HEK293 (cell line): ENCODE measurements at regions not wholly inside any gene's neighbourhood (a gene's known extent, or its start where the extent isn't known, plus 50 kb on each side); places are given as distances from the start of the nearest gene placed in this dataset.

Experiments
- CTCF ChIA-PET: fragments of 350-600 bp; formaldehyde crosslinking; extraction: SDS; loops from one replicate; lab custom pipeline; 2021; ENCODE audit warnings: antibody characterized with exemption; lab: Yijun Ruan, JAX
- POLR2A ChIA-PET: fragments of 300-600 bp; formaldehyde crosslinking; extraction: SDS; loops from one replicate; lab custom pipeline; 2020; ENCODE audit warnings: antibody characterized with exemption, inconsistent platforms; lab: Yijun Ruan, JAX
- H3K27ac ChIP-seq: fragments of 200-500 bp; sonication (Bioruptor generic); 2 replicates; pipeline ENCODE4 v1.5.1; 2014; ENCODE audit warnings: low read depth, low read length, control low read depth, inconsistent platforms; ENCODE audit errors: extremely low read depth
- H3K36me3 ChIP-seq, 2 experiments: fragments of 200-500 bp in 1 of 2; sonication (Bioruptor generic) in 1 of 2; 1 replicate in 1 of 2; 2 replicates in 1 of 2; pipeline ENCODE4 v1.5.1; 2014 to 2017; ENCODE audit warnings: inconsistent platforms in 2 of 2, low read length in 2 of 2; ENCODE audit not compliant: control insufficient read depth in 2 of 2, insufficient read depth in 1 of 2
- H3K4me1 ChIP-seq: fragments of 200-500 bp; sonication (Bioruptor generic); 2 replicates; pipeline ENCODE4 v1.5.1; 2014; ENCODE audit warnings: mild to moderate bottlenecking, low read length, inconsistent platforms; ENCODE audit not compliant: control insufficient read depth, insufficient read depth
- H3K4me3 ChIP-seq: 2 replicates; pipeline ENCODE4 v1.5.1; 2011; ENCODE audit warnings: low read depth, mild to moderate bottlenecking, control low read depth, low read length, moderate library complexity
- H3K9me3 ChIP-seq: fragments of 200-500 bp; sonication (Bioruptor generic); 2 replicates; pipeline ENCODE4 v1.5.1; 2014; ENCODE audit warnings: low read depth, low read length, inconsistent platforms; ENCODE audit not compliant: control insufficient read depth, insufficient read depth
- KLF10 ChIP-seq: fragments of 450-650 bp; IDR thresholded peaks from 2 replicates; pipeline ENCODE4 v1.5.1; 2018; ENCODE audit warnings: missing biosample characterization, mild to moderate bottlenecking, missing genetic modification characterization
- REPIN1 ChIP-seq: fragments of 450-650 bp; formaldehyde crosslinking; IDR thresholded peaks from 2 replicates; pipeline ENCODE4 v1.5.1; 2017; ENCODE audit warnings: missing biosample characterization, missing genetic modification characterization, low read depth
- SP3 ChIP-seq: fragments of 450-650 bp; formaldehyde crosslinking; IDR thresholded peaks from 2 replicates; pipeline ENCODE4 v1.5.1; 2016; ENCODE audit warnings: missing biosample characterization, missing genetic modification characterization
- ZBTB1 ChIP-seq: fragments of 450-650 bp; formaldehyde crosslinking; IDR thresholded peaks from 2 replicates; pipeline ENCODE4 v1.5.1; 2016; ENCODE audit warnings: missing biosample characterization, missing genetic modification characterization
- ZNF114 ChIP-seq: fragments of 450-650 bp; formaldehyde crosslinking; IDR thresholded peaks from 2 replicates; pipeline ENCODE4 v1.5.0; 2017; ENCODE audit warnings: missing biosample characterization, missing genetic modification characterization
- ZNF16 ChIP-seq: fragments of 450-650 bp; formaldehyde crosslinking; IDR thresholded peaks from 2 replicates; pipeline ENCODE4 v1.5.1; 2016; ENCODE audit warnings: low read depth, missing biosample characterization, missing genetic modification characterization
- ZNF19 ChIP-seq: fragments of 450-650 bp; formaldehyde crosslinking; IDR thresholded peaks from 2 replicates; pipeline ENCODE4; 2016; ENCODE audit warnings: missing biosample characterization, missing genetic modification characterization, low read depth
- ZNF341 ChIP-seq: fragments of 450-650 bp; formaldehyde crosslinking; IDR thresholded peaks from 2 replicates; pipeline ENCODE4; 2016; ENCODE audit warnings: low read depth, missing biosample characterization, missing genetic modification characterization
- ZNF473 ChIP-seq: fragments of 450-650 bp; formaldehyde crosslinking; IDR thresholded peaks from 2 replicates; pipeline ENCODE4 v1.5.1; 2017; ENCODE audit warnings: missing biosample characterization, missing genetic modification characterization
- ZNF501 ChIP-seq: fragments of 450-650 bp; formaldehyde crosslinking; IDR thresholded peaks from 2 replicates; pipeline ENCODE4 v1.5.1; 2016; ENCODE audit warnings: missing biosample characterization, missing genetic modification characterization
- ZNF521 ChIP-seq: fragments of 450-650 bp; formaldehyde crosslinking; IDR thresholded peaks from 2 replicates; pipeline ENCODE4 v1.5.1; 2017; ENCODE audit warnings: missing biosample characterization, mild to moderate bottlenecking, missing genetic modification characterization
- ZNF596 ChIP-seq: fragments of 450-650 bp; IDR thresholded peaks from 2 replicates; pipeline ENCODE4 v1.5.0; 2018; ENCODE audit warnings: missing biosample characterization, mild to moderate bottlenecking, missing genetic modification characterization, moderate library complexity
- ZNF629 ChIP-seq: fragments of 450-650 bp; formaldehyde crosslinking; IDR thresholded peaks from 2 replicates; pipeline ENCODE4 v1.5.1; 2017; ENCODE audit warnings: missing biosample characterization, missing genetic modification characterization
- ZNF701 ChIP-seq: fragments of 450-650 bp; formaldehyde crosslinking; IDR thresholded peaks from 2 replicates; pipeline ENCODE4 v1.5.1; 2016; ENCODE audit warnings: missing biosample characterization, missing genetic modification characterization
- ZNF747 ChIP-seq: fragments of 450-650 bp; formaldehyde crosslinking; IDR thresholded peaks from 2 replicates; pipeline ENCODE4 v1.5.1; 2016; ENCODE audit warnings: missing biosample characterization, missing genetic modification characterization
- ZNF776 ChIP-seq: fragments of 450-650 bp; formaldehyde crosslinking; IDR thresholded peaks from 2 replicates; pipeline ENCODE4 v1.5.0; 2017; ENCODE audit warnings: missing biosample characterization, missing genetic modification characterization, borderline replicate concordance
- ZSCAN30 ChIP-seq: fragments of 450-650 bp; IDR thresholded peaks from 2 replicates; pipeline ENCODE4 v1.5.1; 2018; ENCODE audit warnings: missing biosample characterization, mild to moderate bottlenecking, missing genetic modification characterization, moderate library complexity
- TF ChIP-seq, protein P1 (sequence below): fragments of 450-650 bp; formaldehyde crosslinking; IDR thresholded peaks from 2 replicates; pipeline ENCODE4 v1.5.1; 2016; ENCODE audit warnings: missing biosample characterization, missing genetic modification characterization
- TF ChIP-seq, protein P2 (sequence below): fragments of 450-650 bp; formaldehyde crosslinking; IDR thresholded peaks from 2 replicates; pipeline ENCODE4 v1.5.1; 2016; ENCODE audit warnings: missing biosample characterization, missing genetic modification characterization
- TF ChIP-seq, protein P3 (sequence below): fragments of 450-650 bp; formaldehyde crosslinking; IDR thresholded peaks from 2 replicates; pipeline ENCODE4 v1.5.1; 2017; ENCODE audit warnings: missing biosample characterization, missing genetic modification characterization
- TF ChIP-seq, protein P4 (sequence below): sonication (generic); formaldehyde crosslinking; IDR thresholded peaks from 2 replicates; pipeline ENCODE4 v1.8.1; 2022; ENCODE audit warnings: mild to moderate bottlenecking, moderate library complexity, missing genetic modification reagents

DNA sequence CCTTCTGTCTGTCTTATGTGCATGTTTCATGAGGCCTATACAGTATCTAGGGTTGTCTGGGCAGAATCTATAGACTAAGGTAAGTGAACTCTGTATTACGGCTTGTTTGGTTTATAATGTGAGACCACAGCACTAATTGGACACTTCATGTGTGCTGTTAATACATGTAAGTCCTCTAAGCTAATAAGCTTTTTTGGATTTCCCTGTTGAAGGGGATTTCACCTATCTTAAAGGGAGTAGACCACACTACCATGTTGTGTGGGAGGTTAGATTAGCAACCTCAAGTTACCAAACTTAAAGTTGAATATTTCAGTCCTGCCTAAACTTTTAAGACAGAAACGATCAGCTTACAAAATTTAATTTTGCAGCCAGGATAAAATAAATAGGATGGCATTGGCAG is 189.8 kb upstream of the GOLIM4 start:
- no peaks in the 10 kb centered on the region for H3K36me3 ChIP-seq
- H3K4me1 ChIP-seq = no peaks in the 10 kb centered on the region
- ChIA-PET POLR2A (no interaction called here), CTCF (no interaction called here)
- H3K27ac ChIP-seq = no peak overlapping the region
- H3K4me3 ChIP-seq = no peak overlapping the region
- H3K9me3 ChIP-seq = no peaks in the 10 kb centered on the region
- no peak for TF ChIP-seq REPIN1 (tag by site-specific recombination)
- no peak for TF ChIP-seq ZNF16
- TF ChIP-seq ZNF501 = no peak
- no peak for TF ChIP-seq ZNF747 (tag by site-specific recombination)
- TF ChIP-seq, all 188 proteins: peak for 0

DNA sequence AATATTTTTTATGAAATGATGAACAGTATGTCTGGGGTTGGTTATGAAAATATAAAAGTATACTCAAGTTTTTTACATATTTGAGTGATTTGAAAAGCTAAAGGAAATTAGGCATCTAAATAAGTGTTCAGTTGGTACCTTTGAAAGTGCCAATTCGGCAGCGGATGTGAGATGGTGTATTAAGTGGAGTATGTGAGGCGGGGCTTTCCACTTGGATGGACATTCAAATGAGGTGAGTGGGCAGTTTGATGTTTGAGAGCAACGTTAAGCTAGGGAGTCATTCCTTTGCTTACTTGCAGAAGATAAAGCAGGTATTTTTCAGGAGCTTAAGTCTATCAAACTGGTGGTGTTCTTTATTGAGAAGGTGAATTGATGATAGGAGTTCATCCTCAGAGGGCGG is 189.0 kb upstream of the GOLIM4 start:
- no peak for TF ChIP-seq ZNF114
- TF ChIP-seq, protein P1, sequence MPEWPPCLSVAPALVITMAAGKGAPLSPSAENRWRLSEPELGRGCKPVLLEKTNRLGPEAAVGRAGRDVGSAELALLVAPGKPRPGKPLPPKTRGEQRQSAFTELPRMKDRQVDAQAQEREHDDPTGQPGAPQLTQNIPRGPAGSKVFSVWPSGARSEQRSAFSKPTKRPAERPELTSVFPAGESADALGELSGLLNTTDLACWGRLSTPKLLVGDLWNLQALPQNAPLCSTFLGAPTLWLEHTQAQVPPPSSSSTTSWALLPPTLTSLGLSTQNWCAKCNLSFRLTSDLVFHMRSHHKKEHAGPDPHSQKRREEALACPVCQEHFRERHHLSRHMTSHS (tag by site-specific recombination) = no peak
- TF ChIP-seq ZBTB1 (tag by site-specific recombination) = no peak
- TF ChIP-seq ZNF341 (tag by site-specific recombination) = no peak
- TF ChIP-seq, protein P2, sequence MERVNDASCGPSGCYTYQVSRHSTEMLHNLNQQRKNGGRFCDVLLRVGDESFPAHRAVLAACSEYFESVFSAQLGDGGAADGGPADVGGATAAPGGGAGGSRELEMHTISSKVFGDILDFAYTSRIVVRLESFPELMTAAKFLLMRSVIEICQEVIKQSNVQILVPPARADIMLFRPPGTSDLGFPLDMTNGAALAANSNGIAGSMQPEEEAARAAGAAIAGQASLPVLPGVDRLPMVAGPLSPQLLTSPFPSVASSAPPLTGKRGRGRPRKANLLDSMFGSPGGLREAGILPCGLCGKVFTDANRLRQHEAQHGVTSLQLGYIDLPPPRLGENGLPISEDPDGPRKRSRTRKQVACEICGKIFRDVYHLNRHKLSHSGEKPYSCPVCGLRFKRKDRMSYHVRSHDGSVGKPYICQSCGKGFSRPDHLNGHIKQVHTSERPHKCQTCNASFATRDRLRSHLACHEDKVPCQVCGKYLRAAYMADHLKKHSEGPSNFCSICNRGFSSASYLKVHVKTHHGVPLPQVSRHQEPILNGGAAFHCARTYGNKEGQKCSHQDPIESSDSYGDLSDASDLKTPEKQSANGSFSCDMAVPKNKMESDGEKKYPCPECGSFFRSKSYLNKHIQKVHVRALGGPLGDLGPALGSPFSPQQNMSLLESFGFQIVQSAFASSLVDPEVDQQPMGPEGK (tag by site-specific recombination) = no peak
- TF ChIP-seq ZNF776 = no peak
- no peak for TF ChIP-seq ZNF596 (tag by site-specific recombination)
- no peak for TF ChIP-seq ZNF521 (tag by site-specific recombination)
- TF ChIP-seq, protein P3, sequence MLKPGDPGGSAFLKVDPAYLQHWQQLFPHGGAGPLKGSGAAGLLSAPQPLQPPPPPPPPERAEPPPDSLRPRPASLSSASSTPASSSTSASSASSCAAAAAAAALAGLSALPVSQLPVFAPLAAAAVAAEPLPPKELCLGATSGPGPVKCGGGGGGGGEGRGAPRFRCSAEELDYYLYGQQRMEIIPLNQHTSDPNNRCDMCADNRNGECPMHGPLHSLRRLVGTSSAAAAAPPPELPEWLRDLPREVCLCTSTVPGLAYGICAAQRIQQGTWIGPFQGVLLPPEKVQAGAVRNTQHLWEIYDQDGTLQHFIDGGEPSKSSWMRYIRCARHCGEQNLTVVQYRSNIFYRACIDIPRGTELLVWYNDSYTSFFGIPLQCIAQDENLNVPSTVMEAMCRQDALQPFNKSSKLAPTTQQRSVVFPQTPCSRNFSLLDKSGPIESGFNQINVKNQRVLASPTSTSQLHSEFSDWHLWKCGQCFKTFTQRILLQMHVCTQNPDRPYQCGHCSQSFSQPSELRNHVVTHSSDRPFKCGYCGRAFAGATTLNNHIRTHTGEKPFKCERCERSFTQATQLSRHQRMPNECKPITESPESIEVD (tag by site-specific recombination) = no peak
- no peak for TF ChIP-seq ZNF701 (tag by site-specific recombination)
- no peak for TF ChIP-seq SP3 (tag by site-specific recombination)
- no peaks in the 10 kb centered on the region for H3K4me1 ChIP-seq
- CTCF ChIA-PET = interaction anchor here (0.8 kb wide), 1 partner anchor 581 kb away, joined by 3 read pairs; no protein-coding TSS in a partner anchor
- no peaks in the 10 kb centered on the region for H3K36me3 ChIP-seq
- H3K9me3 ChIP-seq = no peaks in the 10 kb centered on the region
- no peak overlapping the region for H3K27ac ChIP-seq
- no peak overlapping the region for H3K4me3 ChIP-seq
- POLR2A ChIA-PET = no interaction called here

DNA sequence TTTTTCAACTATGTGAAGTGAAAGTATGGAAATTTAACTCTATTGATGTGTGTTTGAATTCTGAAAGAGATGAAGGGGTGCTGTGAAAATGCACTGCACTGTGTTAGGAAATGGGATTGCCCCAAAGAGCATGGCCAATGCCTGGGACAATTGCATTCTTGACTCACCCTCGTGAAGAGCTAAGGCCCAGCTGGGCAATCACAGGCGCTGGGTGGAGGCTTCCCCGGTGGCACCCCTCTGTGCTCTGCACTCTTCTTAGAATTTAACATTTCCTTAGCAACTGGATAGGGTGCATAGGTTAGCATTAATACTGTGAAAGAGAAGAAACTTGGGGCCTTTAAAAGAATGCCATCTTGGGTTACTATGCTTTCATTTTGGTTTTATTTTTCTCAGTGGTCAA is 179.9 kb upstream of the GOLIM4 start:
- Histone ChIP-seq H3K27ac (no peak overlapping the region), H3K4me1 (no peaks in the 10 kb centered on the region), H3K36me3 (no peaks in the 10 kb centered on the region)
- TF ChIP-seq ZNF473 (tag by site-specific recombination) (no peak), ZNF19 (tag by site-specific recombination) (no peak), ZNF629 (tag by site-specific recombination) (no peak), KLF10 (no peak), ZSCAN30 (no peak)
- TF ChIP-seq, protein P4, sequence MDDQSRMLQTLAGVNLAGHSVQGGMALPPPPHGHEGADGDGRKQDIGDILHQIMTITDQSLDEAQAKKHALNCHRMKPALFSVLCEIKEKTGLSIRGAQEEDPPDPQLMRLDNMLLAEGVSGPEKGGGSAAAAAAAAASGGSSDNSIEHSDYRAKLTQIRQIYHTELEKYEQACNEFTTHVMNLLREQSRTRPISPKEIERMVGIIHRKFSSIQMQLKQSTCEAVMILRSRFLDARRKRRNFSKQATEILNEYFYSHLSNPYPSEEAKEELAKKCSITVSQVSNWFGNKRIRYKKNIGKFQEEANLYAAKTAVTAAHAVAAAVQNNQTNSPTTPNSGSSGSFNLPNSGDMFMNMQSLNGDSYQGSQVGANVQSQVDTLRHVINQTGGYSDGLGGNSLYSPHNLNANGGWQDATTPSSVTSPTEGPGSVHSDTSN (CRISPR knock-in tag) = no peak
- TF ChIP-seq, all 188 proteins: peak for 0
- POLR2A ChIA-PET = no interaction called here
- H3K9me3 ChIP-seq = no peaks in the 10 kb centered on the region; the same call in 1 of the 2 replicates
- CTCF ChIA-PET = no interaction called here
- H3K4me3 ChIP-seq = no peak overlapping the region
